Brain microvascular endothelial cell (primary cell): ENCODE measurements at regions not wholly inside any gene's neighbourhood (a gene's known extent, or its start where the extent isn't known, plus 50 kb on each side); places are given as distances from the start of the nearest gene placed in this dataset.
"Not testable (repeated sequence)": the region's sequence is repeated elsewhere in the genome, so short reads cannot be mapped to it uniquely, and the experiment has no call there.

ENCODE experiments used
- DNase-seq: peaks from one replicate; pipeline ENCODE4 v3.0.0-alpha.2; 2020
- H3K27ac ChIP-seq: fragments of 250-450 bp; sonication (Bioruptor Pico); 2 replicates; pipeline ENCODE4 v1.5.1; 2020; ENCODE audit warnings: mild to moderate bottlenecking, moderate library complexity
- H3K27me3 ChIP-seq: fragments of 250-450 bp; sonication (Bioruptor Pico); replicated peaks from 2 replicates; pipeline ENCODE4 v1.5.1; 2020; ENCODE audit warnings: mild to moderate bottlenecking
- H3K36me3 ChIP-seq: fragments of 250-450 bp; sonication (Bioruptor Pico); replicated peaks from 2 replicates; pipeline ENCODE4 v1.5.1; 2020; ENCODE audit warnings: mild to moderate bottlenecking
- H3K4me3 ChIP-seq: 2 replicates; pipeline ENCODE4 v1.5.1; 2011; ENCODE audit warnings: low read depth, mild to moderate bottlenecking, control low read depth, low read length, moderate library complexity
- in situ Hi-C: cut with HindIII; loops from 2 replicates; pipeline ENCODE4 v1.10.0; 2017; ENCODE audit warnings: low sequenced_read_pairs, low pct_ligation_motif_present
- TF ChIP-seq, protein P1 (sequence below): IDR thresholded peaks from 2 replicates; pipeline ENCODE4 v1.5.1; 2011; ENCODE audit warnings: low read depth, mild to moderate bottlenecking, moderate library complexity, low read length, control low read depth, inconsistent platforms; ENCODE audit errors: missing control alignments

GRCh38 chr12:78376257-78376656, 488.3 kb upstream of the SYT1 start:
- in situ Hi-C loops = no loop called here

DNA sequence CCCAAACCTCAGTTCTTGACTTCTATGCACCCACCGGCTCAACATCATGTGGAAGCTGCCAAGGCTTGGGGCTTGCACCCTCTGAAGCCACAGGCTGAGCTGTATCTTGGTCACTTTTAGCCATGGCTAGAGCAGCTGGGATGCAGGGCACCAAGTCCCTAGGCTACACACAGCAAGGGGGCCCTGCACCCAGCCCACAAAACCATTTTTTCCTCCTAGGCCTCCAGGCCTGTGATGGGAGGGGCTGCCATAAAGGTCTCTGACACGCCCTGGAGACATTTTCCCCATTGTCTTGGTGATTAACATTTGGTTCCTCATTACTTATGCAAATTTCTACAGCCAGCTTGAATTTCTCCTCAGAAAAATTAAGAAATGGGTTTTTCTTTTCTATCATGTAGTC, 485.5 kb upstream of the SYT1 start:
- H3K27me3 ChIP-seq, H3K27ac ChIP-seq, in situ Hi-C loops, H3K4me3 ChIP-seq, H3K36me3 ChIP-seq, DNase-seq: not testable (repeated sequence)

More at GRCh38 chr12:78376257-78376656, 488.3 kb upstream of the SYT1 start:
- TF ChIP-seq, protein P1, sequence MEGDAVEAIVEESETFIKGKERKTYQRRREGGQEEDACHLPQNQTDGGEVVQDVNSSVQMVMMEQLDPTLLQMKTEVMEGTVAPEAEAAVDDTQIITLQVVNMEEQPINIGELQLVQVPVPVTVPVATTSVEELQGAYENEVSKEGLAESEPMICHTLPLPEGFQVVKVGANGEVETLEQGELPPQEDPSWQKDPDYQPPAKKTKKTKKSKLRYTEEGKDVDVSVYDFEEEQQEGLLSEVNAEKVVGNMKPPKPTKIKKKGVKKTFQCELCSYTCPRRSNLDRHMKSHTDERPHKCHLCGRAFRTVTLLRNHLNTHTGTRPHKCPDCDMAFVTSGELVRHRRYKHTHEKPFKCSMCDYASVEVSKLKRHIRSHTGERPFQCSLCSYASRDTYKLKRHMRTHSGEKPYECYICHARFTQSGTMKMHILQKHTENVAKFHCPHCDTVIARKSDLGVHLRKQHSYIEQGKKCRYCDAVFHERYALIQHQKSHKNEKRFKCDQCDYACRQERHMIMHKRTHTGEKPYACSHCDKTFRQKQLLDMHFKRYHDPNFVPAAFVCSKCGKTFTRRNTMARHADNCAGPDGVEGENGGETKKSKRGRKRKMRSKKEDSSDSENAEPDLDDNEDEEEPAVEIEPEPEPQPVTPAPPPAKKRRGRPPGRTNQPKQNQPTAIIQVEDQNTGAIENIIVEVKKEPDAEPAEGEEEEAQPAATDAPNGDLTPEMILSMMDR = no peak
- H3K27me3 ChIP-seq = no peaks in the 10 kb centered on the region
- DNase-seq = no peak
- no peaks in the 10 kb centered on the region for H3K36me3 ChIP-seq
- H3K27ac ChIP-seq = no peak overlapping the region
- no peak overlapping the region for H3K4me3 ChIP-seq

- DNase-seq = no peak
- Histone ChIP-seq H3K4me3 (no peak overlapping the region), H3K27me3 (no peaks in the 10 kb centered on the region), H3K27ac (no peak overlapping the region), H3K36me3 (no peaks in the 10 kb centered on the region)
- in situ Hi-C loops = no loop called here
- TF ChIP-seq, protein P1 = no peak
These were observed 481.2 kb upstream of the SYT1 start for GRCh38 chr12:78383414-78383813.

DNA sequence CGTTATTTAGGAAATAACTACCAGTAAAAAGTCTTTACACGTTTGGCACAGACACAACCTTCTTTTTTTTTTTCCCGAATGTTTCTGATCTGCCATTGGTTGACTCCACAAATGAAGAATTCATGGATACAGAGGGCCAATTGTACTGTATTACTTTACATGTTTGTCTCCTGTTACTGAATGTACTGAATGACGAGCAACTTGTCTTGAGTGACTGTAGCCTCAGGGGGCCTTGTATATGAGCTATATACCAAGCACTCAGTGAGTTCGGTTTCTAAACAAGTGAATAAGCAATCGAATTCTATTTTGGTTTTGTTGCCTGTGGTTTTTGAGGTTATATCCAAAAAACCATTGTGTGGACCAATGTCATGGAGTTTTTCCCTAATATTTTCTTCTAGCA, 480.0 kb upstream of the SYT1 start:
- DNase-seq = no peak

DNA sequence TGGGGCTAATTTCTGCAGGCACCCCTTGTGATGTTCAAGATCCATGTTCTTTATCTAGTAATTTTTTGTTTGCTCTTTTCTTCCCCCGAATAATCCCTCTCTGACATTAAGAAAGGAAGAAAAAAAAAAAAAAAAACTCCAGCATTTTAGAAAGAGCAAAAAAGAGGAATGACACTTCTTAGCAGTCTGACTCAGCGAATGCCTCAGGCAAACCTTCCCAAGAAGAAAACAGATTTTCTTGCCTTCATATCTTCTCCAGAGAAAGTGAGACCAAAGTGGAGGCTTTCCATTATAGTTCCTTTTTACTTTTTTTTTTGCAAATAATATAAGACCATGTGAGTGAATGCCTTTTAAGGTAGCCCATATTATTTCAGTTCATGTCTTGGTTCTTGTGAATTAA, 479.0 kb upstream of the SYT1 start:
- Histone ChIP-seq H3K27ac (no peak overlapping the region), H3K27me3 (no peaks in the 10 kb centered on the region), H3K36me3 (no peaks in the 10 kb centered on the region), H3K4me3 (no peak overlapping the region)
- no peak for DNase-seq
- in situ Hi-C loops = no loop called here
- TF ChIP-seq, protein P1 = no peak

More for the DNA sequence above, 480.0 kb upstream of the SYT1 start:
- H3K36me3 ChIP-seq = no peaks in the 10 kb centered on the region
- no peak overlapping the region for H3K4me3 ChIP-seq
- H3K27ac ChIP-seq = no peak overlapping the region
- TF ChIP-seq, protein P1 = no peak
- no peaks in the 10 kb centered on the region for H3K27me3 ChIP-seq
- in situ Hi-C loops = no loop called here

DNA sequence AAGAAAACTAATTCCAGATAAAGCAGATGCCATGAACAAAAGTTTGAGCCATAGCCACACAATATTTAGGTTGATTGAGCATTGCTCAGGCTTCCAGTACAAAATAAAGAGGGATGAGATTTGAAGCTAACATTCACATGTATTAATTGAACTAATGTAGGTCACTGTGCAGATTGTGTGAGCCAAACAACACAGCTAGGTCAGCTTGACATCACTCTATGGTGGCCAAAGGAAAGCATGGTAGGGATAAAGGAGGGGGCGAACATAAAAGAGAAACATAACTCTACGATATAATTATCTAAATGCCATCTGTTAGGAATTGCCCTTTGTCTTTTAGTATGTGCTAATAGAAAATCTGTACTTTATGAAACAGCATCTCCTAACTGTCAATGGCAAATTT, 477.7 kb upstream of the SYT1 start:
- TF ChIP-seq, protein P1 = no peak
- no peak for DNase-seq
- no peaks in the 10 kb centered on the region for H3K27me3 ChIP-seq
- in situ Hi-C loops = no loop called here
- no peak overlapping the region for H3K4me3 ChIP-seq
- H3K36me3 ChIP-seq = no peaks in the 10 kb centered on the region
- H3K27ac ChIP-seq = no peak overlapping the region
